Activated CD8-positive, alpha-beta T cell treated with anti-CD3 and anti-CD28 coated beads, Interleukin-2, amount 10 ng/mL, durations not matched to agents 7 days and 5 days (primary cell): ENCODE measurements at regions not wholly inside any gene's neighbourhood (a gene's known extent, or its start where the extent isn't known, plus 50 kb on each side); places are given as distances from the start of the nearest gene placed in this dataset.

Source experiments
- ATAC-seq: fragments of 150-1000 bp; cut with Tn5 transposase; one replicate; pipeline ENCODE4 v1.10.0; 2021; ENCODE audit warnings: moderate library complexity
- CTCF ChIA-PET: fragments of 350-600 bp; sonication (Branson Sonifier 250); formaldehyde crosslinking; loops from one replicate; lab custom pipeline; 2021; ENCODE audit warnings: antibody characterized with exemption; lab: Charles Lee
- POLR2A ChIA-PET: fragments of 350-600 bp; sonication (Branson Sonifier 250); formaldehyde crosslinking; loops from one replicate; lab custom pipeline; 2021; ENCODE audit warnings: antibody characterized with exemption; lab: Charles Lee
- DNase-seq: peaks from one replicate; pipeline ENCODE4 v3.0.0-alpha.2; 2020
- H3K27ac Mint-ChIP-seq: one replicate; pipeline ENCODE4 v1.8.0; 2021; ENCODE audit warnings: mild to moderate bottlenecking, mixed read lengths
- H3K27me3 Mint-ChIP-seq: one replicate; pipeline ENCODE4 v1.8.0; 2021; ENCODE audit warnings: low read depth, mixed read lengths
- H3K36me3 Mint-ChIP-seq: one replicate; pipeline ENCODE4 v1.8.0; 2021; ENCODE audit warnings: low read depth, mixed read lengths
- H3K4me1 Mint-ChIP-seq: one replicate; pipeline ENCODE4 v1.8.0; 2021; ENCODE audit warnings: low read depth, mixed read lengths
- H3K4me3 Mint-ChIP-seq: one replicate; pipeline ENCODE4 v1.8.0; 2021; ENCODE audit warnings: mild to moderate bottlenecking, mixed read lengths
- H3K9me3 Mint-ChIP-seq: one replicate; pipeline ENCODE4 v1.8.0; 2022; ENCODE audit warnings: mixed read lengths; ENCODE audit not compliant: insufficient read depth

DNA sequence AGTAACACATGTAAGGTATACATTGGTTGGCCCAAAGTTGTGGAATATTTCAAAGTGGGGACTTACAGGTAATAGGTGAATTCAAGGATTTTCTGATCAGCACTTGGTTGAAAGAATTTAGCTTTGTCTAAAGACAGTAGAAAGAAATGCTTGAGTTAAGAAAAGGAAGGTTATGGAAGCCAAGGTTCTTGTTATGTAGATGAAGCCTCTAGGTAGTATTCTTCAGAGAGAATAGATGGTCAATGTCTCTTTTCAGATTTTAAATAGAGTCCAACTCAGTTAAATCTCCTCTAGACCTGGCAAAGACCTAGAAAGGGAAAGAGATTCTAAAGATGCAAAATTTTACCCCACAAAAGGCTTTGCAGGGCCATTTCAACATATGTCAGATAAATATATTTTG lies 157.4 kb downstream of the ANKRD30B start:
- Mint-ChIP-seq H3K36me3 (no peaks in the 10 kb centered on the region), H3K4me3 (no peak overlapping the region), H3K27me3 (no peaks in the 10 kb centered on the region), H3K9me3 (no peaks in the 10 kb centered on the region), H3K27ac (no peak overlapping the region), H3K4me1 (no peaks in the 10 kb centered on the region)
- no peak for DNase-seq
- no peak for ATAC-seq
- POLR2A ChIA-PET: no interaction called here
- CTCF ChIA-PET: no interaction called here

GRCh38 chr18:14905979-14906378 lies 158.0 kb downstream of the ANKRD30B start:
- Mint-ChIP-seq H3K27me3 (no peaks in the 10 kb centered on the region), H3K9me3 (no peaks in the 10 kb centered on the region), H3K4me1 (no peaks in the 10 kb centered on the region), H3K27ac (no peak overlapping the region), H3K36me3 (no peaks in the 10 kb centered on the region), H3K4me3 (no peak overlapping the region)
- ATAC-seq (no peak), DNase-seq (no peak)
- POLR2A ChIA-PET: no interaction called here
- CTCF ChIA-PET: no interaction called here

GRCh38 chr18:14907420-14907819 lies 159.4 kb downstream of the ANKRD30B start:
- ATAC-seq (no peak), DNase-seq (no peak)
- Mint-ChIP-seq H3K4me1 (no peaks in the 10 kb centered on the region), H3K27me3 (no peaks in the 10 kb centered on the region), H3K9me3 (no peaks in the 10 kb centered on the region), H3K4me3 (no peak overlapping the region), H3K27ac (no peak overlapping the region), H3K36me3 (no peaks in the 10 kb centered on the region)
- ChIA-PET CTCF (no interaction called here), POLR2A (no interaction called here)

DNA sequence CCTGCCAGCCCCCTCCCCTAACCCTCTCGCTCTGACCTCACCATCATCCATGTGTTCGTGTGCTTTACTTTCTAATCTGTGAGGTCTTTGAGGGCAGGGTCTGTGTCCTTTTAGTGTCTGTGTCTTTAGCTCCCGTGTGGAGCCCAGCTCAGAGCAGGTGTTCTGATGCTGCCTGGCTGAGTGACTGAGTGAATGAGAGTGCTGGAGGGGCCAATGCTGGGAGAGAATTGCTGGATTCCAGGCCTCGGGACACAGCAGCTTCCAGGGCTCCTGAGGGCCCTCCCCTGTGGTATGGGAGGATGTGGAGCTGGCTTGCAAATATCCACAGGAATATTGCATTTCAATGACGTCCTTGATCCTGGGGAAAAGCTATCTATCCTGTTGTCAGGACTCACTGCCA lies 160.6 kb downstream of the ANKRD30B start:
- POLR2A ChIA-PET: no interaction called here
- no peak for ATAC-seq

DNA sequence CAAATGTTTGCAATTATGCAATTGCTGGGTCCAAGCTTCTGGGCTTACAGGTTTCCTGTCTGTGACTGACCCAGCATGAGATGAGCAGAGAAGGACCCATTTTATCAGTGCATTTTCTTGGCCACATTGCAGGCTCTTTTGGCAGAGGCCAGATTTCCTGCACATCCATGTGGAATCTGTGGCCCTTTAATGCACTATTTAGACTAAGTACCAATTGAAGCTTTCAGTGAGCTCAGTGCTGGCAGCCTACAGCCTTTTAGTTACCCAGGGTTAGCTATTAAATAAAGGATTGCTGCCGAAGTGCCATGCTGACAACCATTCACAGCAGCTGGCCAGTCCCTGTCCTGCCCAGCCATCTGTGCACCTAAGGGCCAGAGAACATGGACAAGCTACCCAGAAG lies 165.0 kb downstream of the ANKRD30B start:
- Mint-ChIP-seq H3K27me3 (no peaks in the 10 kb centered on the region), H3K9me3 (no peaks in the 10 kb centered on the region), H3K27ac (no peak overlapping the region), H3K4me1 (no peaks in the 10 kb centered on the region), H3K36me3 (no peaks in the 10 kb centered on the region), H3K4me3 (no peak overlapping the region)
- POLR2A ChIA-PET: no interaction called here
- CTCF ChIA-PET: no interaction called here
- DNase-seq: no peak
- no peak for ATAC-seq

More for the DNA sequence above, 160.6 kb downstream of the ANKRD30B start:
- Mint-ChIP-seq H3K36me3 (no peaks in the 10 kb centered on the region), H3K4me3 (no peak overlapping the region), H3K27ac (no peak overlapping the region), H3K27me3 (no peaks in the 10 kb centered on the region), H3K9me3 (no peaks in the 10 kb centered on the region), H3K4me1 (no peaks in the 10 kb centered on the region)
- CTCF ChIA-PET: no interaction called here
- DNase-seq: no peak

DNA sequence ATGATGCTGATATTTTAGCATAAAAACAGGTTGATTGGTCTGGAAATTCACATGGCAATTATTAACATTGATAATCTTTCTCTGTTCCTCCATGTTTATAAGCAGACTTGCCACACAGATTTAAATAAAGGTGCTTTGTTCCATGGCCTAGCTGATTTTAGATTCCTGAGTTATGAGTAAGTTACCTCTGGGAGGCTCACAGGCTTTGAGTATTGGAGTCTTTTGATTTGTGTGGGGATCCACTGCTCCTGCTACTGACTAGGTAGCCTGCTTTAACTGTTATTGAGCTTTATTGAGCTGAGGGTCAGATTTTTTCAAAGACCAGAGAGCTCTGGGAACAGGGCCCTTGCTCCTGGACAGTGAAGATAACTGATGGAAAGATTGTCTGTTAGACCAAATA lies 166.1 kb downstream of the ANKRD30B start:
- no peak overlapping the region for H3K4me3 Mint-ChIP-seq
- ChIA-PET POLR2A (no interaction called here), CTCF (no interaction called here)
- H3K4me1 Mint-ChIP-seq: no peaks in the 10 kb centered on the region
- DNase-seq (no peak), ATAC-seq (no peak)
- no peak overlapping the region for H3K27ac Mint-ChIP-seq
- no peaks in the 10 kb centered on the region for H3K9me3 Mint-ChIP-seq
- H3K27me3 Mint-ChIP-seq: no peaks in the 10 kb centered on the region
- no peaks in the 10 kb centered on the region for H3K36me3 Mint-ChIP-seq

DNA sequence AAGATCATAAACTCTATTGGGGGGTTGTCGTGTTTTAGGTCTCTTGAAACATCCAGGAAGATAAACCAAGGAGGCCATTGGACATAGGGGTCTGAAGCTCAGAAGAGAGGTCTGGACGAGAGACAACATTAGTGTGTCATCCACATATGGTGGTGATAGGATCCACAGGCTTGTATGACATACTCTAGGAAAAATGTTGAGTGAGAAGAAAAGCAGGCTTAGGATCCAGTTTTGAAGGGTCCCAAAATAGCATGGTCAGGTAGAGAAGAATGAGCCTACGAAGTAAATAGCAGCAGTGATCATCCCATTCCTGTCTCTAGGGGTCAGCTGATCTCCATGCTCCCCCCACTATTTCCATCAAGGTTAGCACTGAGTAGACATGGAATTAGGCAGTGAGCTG lies 166.8 kb downstream of the ANKRD30B start:
- H3K4me3 Mint-ChIP-seq: no peak overlapping the region
- no peaks in the 10 kb centered on the region for H3K36me3 Mint-ChIP-seq
- POLR2A ChIA-PET: no interaction called here
- ATAC-seq (no peak), DNase-seq (no peak)
- H3K27me3 Mint-ChIP-seq: no peaks in the 10 kb centered on the region
- H3K27ac Mint-ChIP-seq: no peak overlapping the region
- H3K4me1 Mint-ChIP-seq: no peaks in the 10 kb centered on the region
- H3K9me3 Mint-ChIP-seq: no peaks in the 10 kb centered on the region
- CTCF ChIA-PET: no interaction called here

GRCh38 chr18:14916181-14916580 lies 168.2 kb downstream of the ANKRD30B start:
- Mint-ChIP-seq H3K4me1 (no peaks in the 10 kb centered on the region), H3K27ac (no peak overlapping the region), H3K9me3 (no peaks in the 10 kb centered on the region), H3K36me3 (no peaks in the 10 kb centered on the region), H3K27me3 (no peaks in the 10 kb centered on the region), H3K4me3 (no peak overlapping the region)
- ChIA-PET POLR2A (no interaction called here), CTCF (no interaction called here)
- ATAC-seq (no peak), DNase-seq (no peak)

GRCh38 chr18:14916851-14917250 lies 168.9 kb downstream of the ANKRD30B start:
- H3K36me3 Mint-ChIP-seq: no peaks in the 10 kb centered on the region
- no peak overlapping the region for H3K4me3 Mint-ChIP-seq
- DNase-seq: no peak
- no peaks in the 10 kb centered on the region for H3K27me3 Mint-ChIP-seq
- H3K9me3 Mint-ChIP-seq: no peaks in the 10 kb centered on the region
- ATAC-seq: no peak
- no peak overlapping the region for H3K27ac Mint-ChIP-seq
- ChIA-PET POLR2A (no interaction called here), CTCF (no interaction called here)
- H3K4me1 Mint-ChIP-seq: no peaks in the 10 kb centered on the region

GRCh38 chr18:14917311-14917710 lies 169.3 kb downstream of the ANKRD30B start:
- CTCF ChIA-PET: no interaction called here
- H3K27ac Mint-ChIP-seq: no peak overlapping the region
- no peak overlapping the region for H3K4me3 Mint-ChIP-seq
- no peaks in the 10 kb centered on the region for H3K36me3 Mint-ChIP-seq
- no peak for DNase-seq
- no peak for ATAC-seq
- H3K9me3 Mint-ChIP-seq: no peaks in the 10 kb centered on the region
- H3K4me1 Mint-ChIP-seq: no peaks in the 10 kb centered on the region
- POLR2A ChIA-PET: no interaction called here
- H3K27me3 Mint-ChIP-seq: no peaks in the 10 kb centered on the region

- DNase-seq (no peak), ATAC-seq (no peak)
- ChIA-PET CTCF (no interaction called here), POLR2A (no interaction called here)
- Mint-ChIP-seq H3K4me1 (no peaks in the 10 kb centered on the region), H3K27me3 (no peaks in the 10 kb centered on the region), H3K9me3 (no peaks in the 10 kb centered on the region), H3K27ac (no peak overlapping the region), H3K4me3 (no peak overlapping the region), H3K36me3 (no peaks in the 10 kb centered on the region)
Measured at GRCh38 chr18:14919666-14920065, 171.7 kb downstream of the ANKRD30B start.

- ChIA-PET CTCF (no interaction called here), POLR2A (no interaction called here)
- no peak for DNase-seq
- no peaks in the 10 kb centered on the region for H3K4me1 Mint-ChIP-seq
- no peaks in the 10 kb centered on the region for H3K27me3 Mint-ChIP-seq
- no peak overlapping the region for H3K27ac Mint-ChIP-seq
- no peaks in the 10 kb centered on the region for H3K9me3 Mint-ChIP-seq
- H3K36me3 Mint-ChIP-seq: no peaks in the 10 kb centered on the region
- no peak for ATAC-seq
- no peak overlapping the region for H3K4me3 Mint-ChIP-seq
Measured at GRCh38 chr18:14921031-14921430, 173.1 kb downstream of the ANKRD30B start.

- Mint-ChIP-seq H3K27ac (no peak overlapping the region), H3K4me1 (no peaks in the 10 kb centered on the region), H3K9me3 (no peaks in the 10 kb centered on the region), H3K36me3 (no peaks in the 10 kb centered on the region), H3K4me3 (no peak overlapping the region), H3K27me3 (no peaks in the 10 kb centered on the region)
- DNase-seq: no peak
- POLR2A ChIA-PET: no interaction called here
- CTCF ChIA-PET: no interaction called here
- ATAC-seq: no peak
Measured at GRCh38 chr18:14921547-14921946, 173.6 kb downstream of the ANKRD30B start.
